ENCODE measurements at regions not wholly inside any gene's neighbourhood (a gene's known extent, or its start where the extent isn't known, plus 50 kb on each side); places are given as distances from the start of the nearest gene placed in this dataset.

DNA sequence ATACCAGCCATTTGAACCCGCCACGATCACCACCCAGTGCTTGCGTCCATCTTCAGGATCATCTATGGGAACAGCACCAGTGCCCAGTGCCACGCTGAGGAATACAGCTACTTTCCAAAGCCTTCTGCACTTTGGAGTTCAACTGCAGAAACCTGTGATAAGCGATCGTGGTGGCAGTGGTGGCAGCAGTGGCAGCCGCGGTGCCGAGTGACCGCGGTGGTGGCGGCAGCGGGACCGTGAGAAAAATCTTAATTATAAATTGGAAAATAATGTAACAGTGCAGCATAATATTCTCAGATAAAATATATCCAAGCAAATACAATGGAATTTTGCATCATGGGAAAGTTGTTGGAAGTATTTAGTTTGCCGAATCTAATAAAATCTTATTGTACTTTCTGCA is 2270.9 kb downstream of the PCDH9 start:
- DNase-seq, result no peak

DNA sequence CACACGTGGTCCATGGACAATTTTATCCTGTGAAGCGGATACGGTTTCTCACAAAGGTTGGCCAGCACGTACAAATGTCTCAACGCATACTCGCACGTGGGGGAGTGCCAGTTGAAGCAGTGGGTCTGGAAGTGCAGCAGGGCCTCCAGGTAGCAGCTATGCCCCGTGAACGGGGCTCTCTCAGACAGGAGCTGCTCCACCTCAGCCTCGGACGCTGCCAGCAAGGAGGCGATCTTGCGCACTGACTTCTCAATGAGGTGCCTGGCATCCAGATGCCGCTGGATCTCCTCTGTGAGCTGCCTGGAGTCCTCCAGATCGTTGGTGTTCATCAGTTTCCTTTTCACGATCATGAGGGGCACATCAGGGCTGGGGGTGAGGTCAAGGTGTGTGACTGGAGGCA is 2272.0 kb downstream of the PCDH9 start:
- no peak for DNase-seq

DNA sequence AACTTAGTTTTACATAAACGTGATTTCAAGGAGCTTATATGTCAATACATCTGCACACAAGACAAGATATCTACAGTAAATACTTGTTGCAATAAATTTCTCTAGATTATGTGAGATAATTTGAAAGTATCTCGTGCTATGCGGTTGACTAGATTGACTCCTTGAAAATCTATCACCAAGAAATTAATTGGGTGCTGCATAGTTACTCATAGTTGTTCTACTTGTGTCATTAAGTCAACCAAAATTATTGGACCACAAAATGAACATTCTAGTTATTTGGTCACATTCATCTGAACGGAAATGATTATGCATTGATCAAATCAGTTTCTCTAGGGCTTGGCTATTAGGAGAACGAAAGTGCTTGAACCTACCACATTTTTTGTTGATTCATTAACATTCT is 2291.5 kb downstream of the PCDH9 start:
- no peak for DNase-seq

DNA sequence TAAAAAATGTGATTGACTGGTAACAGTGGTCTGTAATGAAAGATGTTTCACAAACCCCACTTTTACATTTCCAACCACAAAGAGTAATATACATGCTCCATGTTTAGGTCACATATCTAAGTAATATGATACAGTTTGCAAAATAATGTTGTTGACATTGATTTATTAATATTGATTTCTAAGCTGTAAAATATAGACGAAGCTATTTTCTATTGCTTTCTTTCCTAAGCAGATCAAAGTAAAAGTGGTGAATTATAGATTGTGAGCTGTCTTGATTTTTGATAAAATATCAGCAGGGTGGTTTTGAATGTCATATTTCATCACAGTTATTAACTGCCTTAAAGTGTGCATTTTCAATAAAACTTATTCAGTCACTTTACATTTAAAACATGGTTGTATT is 2292.8 kb downstream of the PCDH9 start:
- no peak for DNase-seq

DNA sequence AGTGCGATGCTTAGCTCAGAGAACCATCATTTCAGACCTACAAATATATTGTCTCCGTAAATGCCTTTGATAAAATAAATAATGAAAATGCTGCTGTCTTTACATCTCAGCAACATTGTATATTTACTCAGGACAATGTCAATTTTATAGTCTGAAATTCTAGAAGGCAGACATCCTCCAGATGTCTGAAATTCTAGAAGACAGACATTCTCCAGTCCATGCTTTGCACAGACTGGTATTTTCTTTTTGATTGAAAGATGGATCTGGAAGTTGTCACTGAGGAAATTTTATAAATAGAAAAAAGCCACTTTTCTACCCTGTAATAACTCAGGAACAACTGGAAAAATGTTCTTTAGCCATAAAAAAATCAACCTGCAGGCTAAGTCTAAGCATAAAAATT is 2293.3 kb downstream of the PCDH9 start:
- no peak for DNase-seq

DNA sequence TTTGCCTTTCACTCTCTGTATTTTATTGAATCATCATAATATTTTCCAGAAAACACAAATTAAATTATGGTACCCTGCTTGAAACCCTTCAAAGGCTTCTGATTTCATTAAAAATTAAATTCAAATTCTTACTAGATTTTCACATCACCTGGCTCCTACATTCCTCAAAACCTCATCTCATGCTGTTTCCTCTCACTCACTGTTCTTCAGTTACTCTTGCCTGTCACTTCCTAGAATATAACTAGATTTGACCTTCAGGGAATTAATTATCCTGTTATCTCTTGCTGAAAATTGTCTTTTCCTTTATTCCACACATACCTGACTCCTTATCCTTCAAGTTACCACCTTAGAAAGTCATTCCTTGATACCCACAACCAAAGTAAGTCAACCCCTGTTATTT is 2294.7 kb downstream of the PCDH9 start:
- no peak for DNase-seq

DNA sequence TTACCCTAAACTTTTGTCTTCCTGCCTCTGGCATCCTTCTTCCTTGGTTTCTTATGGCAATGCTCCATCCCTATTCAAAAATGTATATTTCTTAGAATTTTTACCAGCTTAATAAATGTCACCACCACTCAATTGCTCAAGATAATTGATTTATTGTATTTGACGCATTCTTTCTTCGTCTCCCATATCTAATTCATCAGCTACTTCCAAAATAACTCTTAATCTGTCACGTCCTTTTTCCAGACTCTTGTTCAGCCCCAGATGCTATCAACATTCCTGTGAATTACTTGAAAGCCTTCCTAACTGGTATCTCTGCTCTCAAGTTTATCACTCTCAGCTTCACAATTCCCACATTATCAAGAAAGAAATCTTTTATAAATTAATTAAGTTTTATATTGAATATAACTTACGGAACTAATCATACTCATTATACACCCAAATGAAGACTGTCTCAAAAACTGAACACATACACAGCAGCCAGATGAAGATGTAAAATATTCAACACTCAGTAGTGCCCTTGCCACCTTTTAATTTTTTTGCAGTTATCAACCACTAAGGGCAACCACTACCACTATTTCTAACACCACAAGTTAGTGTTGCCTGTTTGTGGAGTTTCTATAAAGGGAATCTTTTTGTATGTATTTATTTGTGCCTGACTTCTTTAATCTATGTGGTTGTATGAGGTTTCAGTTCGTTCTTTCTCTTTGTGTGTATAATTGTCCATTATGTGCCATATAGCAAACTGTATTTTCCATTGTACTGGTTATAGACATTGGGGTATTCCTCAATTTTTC is 2295.4 kb downstream of the PCDH9 start:
- DNase-seq, result no peak

DNA sequence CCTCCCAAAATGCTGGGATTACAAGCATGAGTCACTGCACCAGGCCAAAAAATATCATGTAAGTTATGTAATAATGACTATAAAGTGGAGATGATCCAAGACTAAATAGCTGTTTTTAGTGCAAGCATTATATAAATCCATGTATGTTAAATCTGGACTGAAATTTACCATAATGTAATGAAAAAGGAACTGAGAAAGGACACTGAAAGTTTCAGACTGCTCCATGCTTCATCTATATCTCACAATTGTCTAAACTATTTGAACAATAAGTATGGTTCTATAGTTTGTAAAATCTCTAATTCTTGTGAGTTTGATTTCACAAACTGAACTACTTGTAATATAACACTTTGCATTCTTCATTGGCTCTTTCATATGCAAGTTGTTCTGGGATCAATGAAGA is 2299.5 kb downstream of the PCDH9 start:
- no peak for DNase-seq

DNA sequence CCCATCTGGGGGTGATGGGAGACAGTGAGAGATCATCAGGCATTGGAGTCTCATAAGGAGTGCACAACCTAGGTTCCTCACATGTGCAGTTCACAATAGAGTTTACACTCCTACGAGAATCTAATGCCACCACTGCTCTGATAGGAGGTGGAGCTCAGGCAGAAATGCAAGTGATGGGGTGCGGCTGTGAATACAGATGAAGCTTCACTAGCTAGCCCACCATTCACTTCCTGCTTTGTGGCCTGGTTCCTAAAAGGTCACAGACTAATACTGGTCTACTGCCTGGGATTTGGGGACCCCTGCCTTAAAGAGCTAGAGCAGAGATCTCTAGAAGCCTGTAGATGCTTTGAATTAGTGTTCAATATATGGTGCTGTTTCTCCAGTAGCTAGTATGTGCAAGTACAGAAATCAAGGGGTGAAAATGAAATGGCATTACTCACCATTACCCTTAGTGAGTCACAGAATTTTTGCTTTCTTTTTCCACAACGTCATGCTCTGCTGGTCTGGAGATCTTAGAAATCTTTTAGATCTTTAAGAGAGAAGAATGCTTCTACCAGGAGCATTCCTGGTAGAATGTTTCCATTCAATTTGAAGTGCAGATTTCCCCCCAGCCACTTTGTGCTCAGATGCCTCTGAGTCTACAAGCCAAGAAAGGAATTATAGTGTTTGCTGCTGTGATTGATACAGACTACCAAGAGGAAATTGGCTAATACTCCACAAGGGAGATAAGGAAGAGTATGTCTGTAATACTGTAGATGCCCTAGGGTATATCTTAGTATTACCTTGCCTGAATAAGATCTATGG is 2301.2 kb downstream of the PCDH9 start:
- DNase-seq, result no peak

DNA sequence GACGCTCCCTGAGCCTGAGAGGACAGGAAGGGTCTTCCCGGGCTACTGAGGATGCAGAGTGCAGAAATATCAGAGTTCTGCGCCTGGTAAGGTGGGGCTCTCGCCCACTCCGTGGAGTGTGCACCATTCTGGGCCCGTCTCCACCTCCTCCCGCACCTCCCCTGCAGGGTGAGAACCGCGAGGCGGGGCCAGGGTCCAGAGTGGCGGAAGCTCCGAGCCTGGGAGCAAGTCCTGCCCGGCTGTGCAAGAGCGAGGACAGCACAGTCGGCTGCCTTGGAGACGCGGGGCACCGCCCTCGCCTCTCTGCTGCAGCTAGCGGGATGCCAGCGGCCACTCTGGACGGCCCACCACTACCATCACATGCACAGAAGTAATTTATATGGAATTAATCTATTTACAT is 2304.4 kb downstream of the PCDH9 start:
- no peak for DNase-seq

DNA sequence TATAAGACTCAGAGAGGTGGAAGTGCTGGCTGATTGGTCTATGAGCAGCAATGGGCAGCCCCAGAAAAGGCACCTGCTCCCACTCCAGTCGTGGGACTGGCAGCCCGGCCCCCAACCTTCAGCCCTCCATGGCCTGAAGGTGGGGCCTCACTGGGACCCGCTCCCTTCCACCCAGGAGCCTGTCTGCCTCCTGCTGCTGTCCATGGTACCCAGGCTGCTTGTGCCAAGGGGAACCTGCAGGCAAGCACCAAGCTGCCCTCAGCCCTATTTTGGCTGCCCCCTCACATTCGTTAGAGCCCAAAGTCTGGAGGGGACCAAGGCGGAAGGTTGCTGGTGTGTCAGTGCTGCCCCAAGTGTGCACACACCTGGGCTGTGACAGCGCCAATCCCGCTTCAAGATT is 2304.9 kb downstream of the PCDH9 start:
- DNase-seq, result no peak

DNA sequence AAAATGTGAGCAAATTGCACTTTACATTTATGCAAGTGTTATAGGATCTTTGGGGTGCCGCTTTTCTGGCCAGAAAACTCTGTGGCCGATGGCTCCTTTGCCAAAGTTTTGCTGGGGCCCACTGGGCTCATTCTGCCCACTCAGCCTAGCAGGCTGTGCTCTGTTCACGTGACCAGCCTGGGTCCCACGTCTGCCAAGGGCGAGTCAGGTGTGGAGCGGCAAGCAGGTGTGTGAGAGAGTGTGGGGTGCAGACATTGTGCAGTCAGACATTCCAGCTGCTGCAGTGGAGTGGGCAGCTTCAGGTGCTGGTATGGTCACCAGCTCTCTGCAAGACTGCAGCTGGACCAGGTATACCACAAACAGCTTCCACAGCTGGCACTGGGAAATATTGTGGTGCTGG is 2305.7 kb downstream of the PCDH9 start:
- DNase-seq, result no peak

DNA sequence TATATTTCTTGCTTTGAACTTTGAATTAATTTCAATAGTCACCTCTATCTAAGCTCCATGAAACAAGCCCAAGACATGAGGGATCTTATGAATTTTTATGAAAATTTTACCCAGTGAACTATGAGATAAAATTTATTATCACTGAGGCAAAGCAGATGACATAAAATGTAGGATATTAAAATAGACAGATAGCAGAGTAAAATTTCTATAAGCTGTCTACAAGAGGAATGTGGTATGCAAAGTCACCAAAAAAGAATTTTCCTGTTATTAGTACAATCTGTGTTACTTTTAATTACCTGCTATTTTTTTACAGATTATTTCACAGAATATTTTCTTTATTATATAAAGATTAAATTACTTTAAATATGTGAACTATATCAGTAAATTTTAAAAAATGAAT is 2312.6 kb downstream of the PCDH9 start:
- no peak for DNase-seq

DNA sequence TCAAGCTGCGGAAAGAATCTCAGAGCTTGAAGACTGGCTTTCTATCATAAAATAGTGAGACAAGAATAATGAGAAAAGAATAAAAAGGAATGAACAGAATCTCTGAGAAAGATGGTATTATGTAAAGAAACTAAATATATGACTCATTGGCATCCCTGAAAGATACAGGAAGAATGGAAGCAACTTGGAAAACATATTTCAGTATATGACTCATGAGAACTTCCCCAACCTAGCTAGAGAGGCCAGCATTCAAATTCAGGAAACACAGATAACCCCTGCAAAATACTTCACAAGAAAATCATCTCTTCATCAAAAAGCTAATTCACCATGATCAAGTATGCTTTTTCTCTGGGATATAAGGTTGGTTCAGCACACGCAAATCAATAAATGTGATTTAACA is 2318.0 kb downstream of the PCDH9 start:
- DNase-seq, result no peak

DNA sequence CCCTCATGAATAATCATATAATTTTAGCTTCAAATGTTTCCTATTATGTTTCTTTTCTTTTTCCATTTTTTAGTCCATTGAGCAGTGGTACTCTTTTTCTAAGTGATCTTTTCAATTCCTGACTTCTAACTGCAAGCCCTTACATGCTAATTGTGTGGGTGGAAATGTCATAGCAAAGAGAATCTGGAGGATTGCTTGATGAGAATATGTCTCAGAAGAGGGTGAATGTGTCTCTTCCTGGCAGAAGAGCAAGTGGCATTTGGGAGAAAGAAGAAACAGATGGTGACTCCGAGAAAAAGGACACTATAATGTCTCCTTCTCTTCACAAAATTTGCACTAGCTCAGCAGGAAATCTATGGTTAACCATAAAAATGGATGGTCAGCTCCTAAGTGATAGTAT is 2320.0 kb downstream of the PCDH9 start:
- DNase-seq, result no peak

DNA sequence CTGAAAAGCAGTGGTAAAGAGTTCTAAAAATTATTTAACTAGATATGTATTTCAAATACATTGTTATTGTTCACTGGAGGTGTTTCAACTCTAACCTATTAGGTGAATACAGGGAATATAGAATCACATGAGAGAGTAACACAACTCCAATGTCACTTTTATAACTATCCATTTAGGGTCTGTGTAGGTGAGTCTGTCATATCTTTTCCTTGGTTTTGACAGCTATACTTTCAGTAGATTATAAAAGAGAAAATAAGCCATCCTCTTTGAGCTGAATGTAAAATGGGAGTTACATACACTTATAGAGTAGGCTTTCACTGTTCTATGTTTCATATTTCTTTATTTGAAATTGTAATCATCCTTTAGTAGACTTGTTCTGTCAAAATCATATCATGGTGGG is 2321.0 kb downstream of the PCDH9 start:
- DNase-seq, result no peak

DNA sequence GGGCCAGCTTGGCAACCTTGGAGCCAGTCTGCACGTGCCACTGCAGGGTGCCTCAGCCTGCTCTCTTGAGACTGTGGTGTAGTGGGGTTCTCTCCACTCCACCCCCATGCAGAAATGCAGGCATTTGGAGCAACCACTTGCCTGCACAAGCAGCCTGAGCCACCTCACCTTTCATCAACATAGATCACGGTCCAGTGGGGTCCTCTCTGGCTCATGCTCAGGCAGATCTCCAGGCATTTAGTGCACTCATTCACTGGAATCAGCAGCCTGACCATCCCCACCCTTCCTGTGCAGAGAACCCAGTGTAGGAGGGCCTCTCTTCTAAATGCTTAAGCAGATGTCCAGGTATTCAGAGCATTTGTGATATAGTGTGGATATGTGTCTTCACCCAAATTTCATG is 2330.1 kb downstream of the PCDH9 start:
- no peak for DNase-seq

DNA sequence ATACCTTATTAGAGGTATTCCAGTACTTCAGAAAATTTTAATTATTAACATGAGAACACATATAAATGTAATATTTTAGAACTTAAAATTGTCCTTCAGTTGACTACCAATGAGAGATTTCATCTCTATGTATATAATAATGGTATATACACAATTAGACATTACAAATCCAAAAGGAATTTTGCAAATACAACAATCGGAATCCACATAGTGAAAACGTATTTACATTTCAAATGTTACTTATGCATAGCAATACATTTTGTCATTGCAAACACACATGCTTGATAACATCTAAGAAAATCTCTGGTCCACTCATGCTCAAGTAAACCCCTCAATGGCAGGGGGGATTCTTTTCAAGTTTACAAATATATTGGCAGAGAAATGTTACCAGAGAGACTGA is 2345.2 kb downstream of the PCDH9 start:
- no peak for DNase-seq

DNA sequence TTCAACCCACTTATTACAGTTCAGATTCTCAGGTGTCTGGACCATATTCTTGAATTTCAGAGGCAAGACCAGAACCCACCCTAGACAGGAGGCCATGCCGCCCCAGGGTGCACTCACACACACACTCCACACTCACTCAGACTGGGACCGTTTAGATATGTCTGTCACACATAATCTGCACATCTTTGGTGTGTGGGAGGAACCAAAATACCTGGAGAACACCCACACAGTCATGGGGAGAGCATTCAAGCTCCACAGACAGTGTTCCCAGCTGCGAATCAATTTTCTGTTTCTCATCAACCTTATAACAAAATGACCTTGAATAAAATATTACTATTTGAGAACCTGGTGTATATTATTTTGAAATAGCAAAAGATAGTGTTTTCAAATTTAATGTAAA is 2353.0 kb downstream of the PCDH9 start:
- no peak for DNase-seq

DNA sequence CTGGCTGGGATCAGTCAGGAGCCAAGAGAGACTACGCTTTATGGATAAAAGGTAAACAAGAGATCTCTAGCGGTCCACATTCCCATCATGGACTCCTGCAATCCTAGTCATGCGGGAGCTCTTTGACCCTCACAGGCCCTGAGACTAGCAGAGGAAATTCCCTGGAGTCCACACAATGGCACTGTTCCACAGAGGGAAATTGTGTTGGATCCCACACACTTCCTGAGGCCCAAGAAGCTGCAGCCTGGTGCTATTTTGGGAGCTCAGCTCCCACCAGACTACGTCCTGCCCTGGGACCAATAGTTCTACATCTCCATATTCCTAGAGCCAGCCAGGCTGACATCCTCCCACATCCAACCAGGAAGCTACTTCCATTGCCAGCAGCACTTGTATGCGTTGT is 2358.4 kb downstream of the PCDH9 start:
- DNase-seq, result no peak

DNA sequence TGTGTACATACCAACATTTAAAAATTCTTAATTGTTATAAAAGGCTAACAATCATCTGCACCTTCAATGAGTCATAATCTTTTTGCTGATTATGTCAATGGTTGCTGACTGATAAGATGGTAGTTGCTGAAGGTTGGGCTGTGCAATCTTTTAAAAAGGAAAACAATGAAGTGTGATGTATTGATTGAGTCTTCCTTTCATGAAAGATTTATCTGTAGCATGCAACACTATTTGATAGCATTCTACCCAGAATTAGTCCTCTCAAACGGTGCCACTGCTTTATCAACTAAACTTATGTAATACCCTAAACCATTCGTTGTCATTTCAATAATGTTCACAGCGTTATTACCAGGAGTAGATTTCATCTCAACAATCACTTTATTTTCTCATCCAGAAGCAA is 2360.6 kb downstream of the PCDH9 start:
- no peak for DNase-seq

DNA sequence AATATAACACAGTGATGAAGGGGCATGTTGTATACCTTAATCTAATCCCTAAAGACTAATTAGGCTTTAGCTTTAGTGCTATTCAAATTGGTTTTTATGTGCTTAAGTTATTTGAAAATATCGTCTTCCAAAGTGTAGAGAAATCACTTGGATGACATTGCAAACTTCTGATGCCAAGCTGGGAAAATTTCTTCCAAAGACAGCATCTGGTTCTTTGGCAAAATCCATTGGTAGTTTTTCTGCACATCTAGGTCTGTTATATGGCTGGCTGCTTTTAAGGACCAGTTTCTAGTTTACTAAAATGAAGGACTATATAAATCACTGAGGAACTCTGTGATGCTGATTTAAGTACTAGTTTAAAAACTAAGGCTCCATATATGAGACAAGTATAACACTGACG is 2362.3 kb downstream of the PCDH9 start:
- DNase-seq, result no peak

DNA sequence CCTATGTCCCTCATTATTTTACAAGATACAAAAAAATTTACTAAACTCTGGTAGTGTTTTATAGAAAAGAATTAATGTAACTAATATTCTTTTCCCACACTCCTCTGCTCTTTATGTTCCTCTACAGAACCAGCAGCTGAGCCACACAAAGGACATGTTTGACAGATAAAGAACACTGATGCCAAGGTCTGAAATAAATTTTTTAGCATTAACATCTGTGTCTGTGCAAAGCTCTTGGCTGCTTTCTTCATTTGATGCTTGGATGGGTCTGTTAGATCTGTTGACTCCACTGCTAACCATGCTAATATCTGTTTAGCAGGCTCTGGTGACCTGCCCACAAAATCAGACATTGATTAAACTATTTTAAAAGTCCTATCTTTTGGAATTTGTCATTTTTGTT is 2363.8 kb downstream of the PCDH9 start:
- no peak for DNase-seq

DNA sequence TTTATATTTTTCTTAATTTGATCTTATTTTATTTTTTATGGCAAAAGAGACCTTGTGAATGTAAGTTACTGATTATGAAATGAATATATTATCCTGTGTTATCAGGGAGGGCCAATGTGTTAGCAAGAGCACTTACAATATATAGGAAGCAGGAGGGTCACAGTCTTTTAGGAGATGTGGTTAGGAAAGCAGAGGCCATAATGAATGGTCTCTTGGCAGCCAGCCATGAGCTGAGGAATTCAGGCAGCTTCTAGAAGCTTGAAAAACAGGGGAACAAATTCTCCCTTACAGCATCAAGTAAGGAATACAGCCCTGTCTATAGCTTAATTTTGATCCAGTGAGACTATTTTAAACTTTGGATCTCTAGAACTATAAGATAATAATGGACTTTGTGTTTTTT is 2374.6 kb downstream of the PCDH9 start:
- no peak for DNase-seq

DNA sequence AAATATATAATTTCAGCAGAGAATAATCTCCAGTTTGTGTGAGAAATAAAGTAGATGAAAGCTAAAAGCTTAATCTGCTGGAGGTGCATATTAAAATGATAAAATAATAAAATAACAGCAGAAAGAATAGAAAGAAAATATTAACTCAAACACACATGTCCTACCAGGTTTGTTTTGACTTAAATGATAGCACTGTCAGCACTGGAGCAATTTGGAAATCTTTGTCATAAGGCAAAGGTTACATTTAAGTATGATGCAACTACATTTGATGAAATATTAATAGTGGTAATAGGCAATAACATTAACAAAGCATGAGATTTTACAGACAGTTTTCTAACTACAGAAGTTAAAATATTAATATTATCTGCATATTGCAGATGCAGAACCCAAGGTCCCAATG is 2380.1 kb downstream of the PCDH9 start:
- DNase-seq, result no peak

Measured in NCI-H524 treated with DMSO at 0.1 percent for 48 hours (cell line).